Daoy (cell line): ENCODE measurements at regions not wholly inside any gene's neighbourhood (a gene's known extent, or its start where the extent isn't known, plus 50 kb on each side); places are given as distances from the start of the nearest gene placed in this dataset.

ENCODE experiments used
- DNase-seq: peaks from one replicate; pipeline ENCODE4 v3.0.0-alpha.2; 2015; ENCODE audit warnings: low read depth

- DNase-seq = no peak
Observed at GRCh38 chr2:220493871-220494525, 866.6 kb downstream of the SLC4A3 start.

- no peak for DNase-seq
Observed at GRCh38 chr2:220496513-220496912, 869.1 kb downstream of the SLC4A3 start.

GRCh38 chr2:220499225-220499624, 871.8 kb downstream of the SLC4A3 start:
- peak; percentile 58 for DNase-seq

GRCh38 chr2:220502539-220502938, 875.1 kb downstream of the SLC4A3 start:
- DNase-seq = no peak

GRCh38 chr2:220503431-220503830, 876.0 kb downstream of the SLC4A3 start:
- DNase-seq = no peak

- peak; percentile 68 for DNase-seq
Observed at GRCh38 chr2:220504938-220505503, 877.6 kb downstream of the SLC4A3 start.

GRCh38 chr2:220506466-220506865, 879.0 kb downstream of the SLC4A3 start:
- DNase-seq = no peak

- DNase-seq = no peak
Observed at GRCh38 chr2:220509096-220509757, 881.8 kb downstream of the SLC4A3 start.

GRCh38 chr2:220509966-220510365, 882.5 kb downstream of the SLC4A3 start:
- DNase-seq = no peak

- DNase-seq = no peak
Observed at GRCh38 chr2:220510668-220511067, 883.2 kb downstream of the SLC4A3 start.

- DNase-seq = no peak
Observed at GRCh38 chr2:220512419-220512818, 885.0 kb downstream of the SLC4A3 start.

- DNase-seq = no peak
Observed at GRCh38 chr2:220513573-220514288, 886.3 kb downstream of the SLC4A3 start.

- DNase-seq = no peak
Observed at GRCh38 chr2:220521551-220521950, 894.1 kb downstream of the SLC4A3 start.

GRCh38 chr2:220528180-220528675, 900.8 kb downstream of the SLC4A3 start:
- no peak for DNase-seq

- no peak for DNase-seq
Observed at GRCh38 chr2:220531216-220531615, 903.8 kb downstream of the SLC4A3 start.

- peak; percentile 55 for DNase-seq
Observed at GRCh38 chr2:220533485-220533884, 906.1 kb downstream of the SLC4A3 start.

- no peak for DNase-seq
Observed at GRCh38 chr2:220539481-220539880, 912.1 kb downstream of the SLC4A3 start.

GRCh38 chr2:220544049-220544448, 916.6 kb downstream of the SLC4A3 start:
- DNase-seq = no peak

- DNase-seq = no peak
Observed at GRCh38 chr2:220550995-220551700, 923.7 kb downstream of the SLC4A3 start.

- no peak for DNase-seq
Observed at GRCh38 chr2:220552790-220553535, 925.5 kb downstream of the SLC4A3 start.
